GM19025 (cell line): ENCODE measurements at regions not wholly inside any gene's neighbourhood (a gene's known extent, or its start where the extent isn't known, plus 50 kb on each side); places are given as distances from the start of the nearest gene placed in this dataset.

ENCODE experiments used
- ATAC-seq: cut with Tn5 transposase; IDR thresholded peaks from one replicate; pipeline ENCODE4 v1.9.1; 2021; ENCODE audit warnings: mild to moderate bottlenecking, low read depth, moderate library complexity; ENCODE audit not compliant: unreplicated experiment

GRCh38 chr4:156193106-156193505 lies 239.4 kb upstream of the CTSO start:
- no peak for ATAC-seq

GRCh38 chr4:156192033-156192432 lies 238.4 kb upstream of the CTSO start:
- no peak for ATAC-seq

DNA sequence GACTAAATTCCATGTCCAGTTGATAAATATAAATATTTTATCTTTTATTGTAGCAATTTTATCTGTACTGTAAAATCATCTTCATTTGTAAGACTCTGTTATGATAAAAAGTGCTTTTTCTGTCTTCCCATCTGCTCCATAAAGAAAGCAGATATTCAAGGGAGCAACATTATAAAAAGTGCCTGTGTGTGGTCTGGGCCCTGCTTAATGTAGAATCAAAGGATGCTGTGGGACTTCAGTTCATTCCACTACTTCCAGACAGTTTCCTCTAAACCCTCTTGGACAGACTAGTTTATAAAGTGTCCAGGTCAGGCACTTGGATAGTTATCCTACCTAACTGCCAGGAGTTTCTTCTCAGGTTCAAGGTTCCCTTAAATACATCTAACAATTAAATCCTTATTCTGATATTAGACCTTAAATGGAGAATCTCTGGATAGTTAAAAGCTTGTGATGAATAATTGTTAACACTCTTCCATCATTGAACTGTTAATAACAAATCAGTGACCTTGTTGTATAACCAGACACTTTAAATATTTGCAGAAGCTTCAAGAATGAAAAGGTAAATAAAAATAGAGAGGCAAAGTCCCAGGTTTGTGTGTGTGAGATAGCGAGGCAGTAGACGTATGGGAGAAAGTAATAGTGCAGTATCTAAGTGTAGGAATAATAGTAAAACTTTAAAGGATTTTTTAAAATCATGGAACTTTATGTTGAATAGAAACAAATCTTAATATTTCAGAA lies 237.5 kb upstream of the CTSO start:
- ATAC-seq: no peak

DNA sequence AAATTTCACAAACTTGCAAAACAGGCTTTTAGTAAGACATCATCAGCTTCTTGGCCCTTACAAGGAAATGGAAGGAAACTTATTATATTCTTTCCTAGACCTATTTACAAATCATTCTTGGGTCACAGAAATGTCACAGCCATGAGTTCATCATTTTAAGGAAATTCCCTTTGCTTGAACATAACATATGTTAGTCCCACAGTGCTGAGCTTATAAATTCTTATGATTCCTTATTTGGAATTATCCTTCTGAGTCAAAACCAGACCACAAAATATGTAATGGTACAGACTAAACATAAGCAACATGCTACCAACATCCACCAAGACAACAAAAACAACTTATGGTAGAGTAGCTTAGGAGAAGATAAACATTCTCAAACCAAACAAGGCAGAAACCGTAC lies 236.9 kb upstream of the CTSO start:
- ATAC-seq: no peak

GRCh38 chr4:156188596-156188995 lies 234.9 kb upstream of the CTSO start:
- no peak for ATAC-seq

DNA sequence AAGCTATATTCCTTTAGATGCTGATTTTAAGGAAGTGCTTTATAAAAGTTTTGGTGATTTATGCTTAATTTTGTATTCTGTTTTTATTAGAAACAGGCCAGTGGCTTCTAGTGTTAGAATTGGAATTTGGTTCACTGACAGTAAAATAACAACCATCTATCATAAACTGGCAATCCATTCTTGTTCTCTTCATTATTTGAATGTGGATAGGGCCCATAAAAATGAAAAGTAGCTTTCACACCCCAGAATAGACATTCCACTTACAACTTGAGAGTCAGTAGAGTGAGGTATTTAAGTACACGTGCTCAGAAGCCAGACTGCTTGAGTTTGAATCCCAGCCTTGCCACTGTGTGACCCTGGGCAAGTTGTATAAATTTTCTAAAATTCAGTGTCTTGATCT lies 232.4 kb upstream of the CTSO start:
- no peak for ATAC-seq

DNA sequence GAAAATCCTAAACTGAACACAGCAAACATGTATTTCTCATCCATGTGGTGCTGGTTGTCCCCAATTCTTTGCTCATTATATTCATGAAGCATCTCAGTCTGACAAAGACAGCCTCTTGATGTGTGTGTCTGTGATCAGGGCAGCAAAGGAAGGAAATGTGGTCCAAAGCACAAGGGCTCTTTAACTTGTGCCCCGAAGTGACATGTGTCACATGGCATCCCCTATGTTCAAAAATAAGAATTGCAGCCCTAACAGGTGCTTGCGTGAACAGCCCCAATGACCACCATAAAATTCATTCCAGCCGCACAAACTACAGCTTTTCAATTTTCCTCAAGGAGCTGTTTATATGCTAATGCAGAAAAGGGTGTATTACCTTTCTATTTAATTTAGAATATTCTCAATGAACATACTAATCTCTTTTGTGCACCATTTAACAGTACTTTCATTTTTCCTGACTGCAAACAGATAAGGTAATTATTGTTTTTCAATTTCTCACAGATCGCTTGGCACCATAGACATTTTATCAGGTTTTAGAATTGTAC lies 231.9 kb upstream of the CTSO start:
- no peak for ATAC-seq

DNA sequence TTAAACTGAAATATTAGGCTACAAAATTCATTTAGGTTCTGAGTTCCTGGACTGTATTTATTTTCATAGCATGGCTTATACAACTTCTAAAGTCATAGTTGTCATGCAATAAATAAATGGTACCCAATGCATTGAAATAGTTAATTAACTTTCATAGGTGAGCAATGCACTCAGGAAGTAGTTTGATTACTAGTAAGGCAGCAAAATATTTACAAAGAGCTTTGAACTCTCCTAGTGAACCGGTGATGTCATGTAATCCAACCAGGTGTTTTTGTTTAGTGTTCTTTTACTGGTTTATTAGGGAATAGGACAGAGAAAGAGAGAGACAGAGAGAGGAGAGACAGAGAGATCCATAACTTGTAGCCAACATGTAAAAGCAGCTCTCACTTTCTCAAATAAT lies 228.6 kb upstream of the CTSO start:
- ATAC-seq: no peak

GRCh38 chr4:156177941-156178340 lies 224.3 kb upstream of the CTSO start:
- no peak for ATAC-seq

GRCh38 chr4:156176896-156177295 lies 223.2 kb upstream of the CTSO start:
- ATAC-seq: no peak

DNA sequence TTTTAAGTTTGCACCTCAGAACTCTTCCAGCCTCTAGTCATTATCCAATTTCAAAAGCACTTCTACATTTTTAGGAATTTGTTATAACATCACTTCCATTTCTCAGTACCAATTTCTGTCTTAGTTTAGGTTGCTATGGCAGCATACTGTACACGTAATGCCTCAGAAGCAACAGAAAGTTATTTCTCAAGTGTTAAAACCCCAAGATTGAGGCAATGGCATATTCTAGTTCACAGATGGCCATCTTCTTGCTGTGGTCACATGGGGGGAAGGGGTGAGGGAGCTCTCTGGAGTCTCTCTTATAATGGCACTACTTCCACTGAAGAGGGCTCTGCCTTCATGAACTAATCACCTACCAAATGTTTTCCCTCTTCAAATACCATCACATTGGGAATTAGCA lies 220.3 kb upstream of the CTSO start:
- no peak for ATAC-seq

DNA sequence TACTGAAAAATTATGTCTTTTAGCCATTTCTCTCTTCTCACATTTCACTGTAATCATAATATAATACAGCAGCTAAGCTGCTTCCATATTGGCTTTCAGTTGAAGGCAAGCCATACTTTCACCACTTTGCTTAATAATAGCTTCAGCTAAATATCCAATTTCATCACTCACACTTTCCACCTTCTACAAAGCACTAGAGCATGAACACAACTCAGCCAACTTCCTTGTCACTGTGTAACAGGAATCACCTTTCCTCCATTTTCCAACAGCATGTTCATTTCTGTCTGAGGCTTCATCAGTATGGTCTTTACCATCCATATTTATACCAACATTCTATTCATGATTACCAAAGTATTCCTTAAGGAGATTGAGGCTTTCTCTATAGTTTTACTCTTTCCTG lies 219.8 kb upstream of the CTSO start:
- ATAC-seq: no peak

GRCh38 chr4:156169861-156170260 lies 216.2 kb upstream of the CTSO start:
- no peak for ATAC-seq

DNA sequence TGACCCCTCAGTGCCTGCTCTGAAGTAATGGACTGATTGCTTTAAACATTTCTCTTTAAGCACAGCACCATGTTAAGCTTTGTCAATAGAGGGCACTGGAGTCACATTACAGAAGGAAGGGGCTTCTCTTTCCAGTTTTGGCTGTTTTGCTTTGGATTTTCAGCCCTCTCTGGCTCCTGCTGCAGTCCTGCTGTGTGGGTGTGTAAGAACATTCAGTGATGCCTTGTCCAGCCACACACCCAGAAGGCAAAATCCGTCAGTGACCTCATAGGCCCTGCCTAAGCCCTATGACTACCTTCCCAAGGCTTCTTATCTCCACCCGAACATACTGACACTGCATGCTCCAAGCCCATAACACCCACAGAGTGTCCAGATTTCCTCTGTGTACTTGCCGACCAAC lies 215.3 kb upstream of the CTSO start:
- ATAC-seq: no peak

DNA sequence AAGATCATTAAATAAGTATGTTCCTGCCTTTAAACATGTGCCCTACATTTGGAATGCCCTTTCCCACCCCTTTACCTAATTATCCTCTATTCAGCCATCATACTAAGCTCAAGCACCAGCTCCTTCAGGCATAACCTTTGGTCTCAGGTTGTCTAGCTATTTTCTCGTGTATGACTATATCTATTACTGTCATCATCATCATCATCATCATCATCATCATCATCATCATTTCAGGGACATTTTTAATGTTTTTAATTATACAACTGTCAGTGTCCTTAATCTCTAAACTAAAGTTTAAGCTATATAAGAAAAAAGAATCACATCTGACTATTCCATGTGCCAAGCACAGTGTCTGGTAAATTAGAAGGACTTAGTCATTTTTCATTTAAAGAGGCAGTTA lies 214.6 kb upstream of the CTSO start:
- no peak for ATAC-seq

DNA sequence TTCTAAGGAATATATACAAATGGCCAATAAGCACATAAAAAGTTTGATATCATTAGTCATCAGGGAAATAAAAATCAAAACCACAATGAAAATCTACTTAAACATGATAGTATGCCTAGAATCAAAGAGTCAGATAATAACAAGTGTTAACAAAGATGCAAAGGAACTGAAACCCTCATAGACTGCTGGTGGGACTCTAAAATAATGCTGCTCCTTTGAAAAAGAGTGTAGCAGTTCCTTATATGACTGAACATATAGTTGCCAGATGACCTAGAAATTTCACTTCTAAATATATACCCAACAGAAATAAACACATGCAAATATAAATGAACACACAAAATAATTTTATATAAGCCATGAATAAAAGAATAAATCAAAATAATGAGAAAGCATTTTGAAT lies 205.1 kb upstream of the CTSO start:
- no peak for ATAC-seq

GRCh38 chr4:156154978-156155377 lies 201.3 kb upstream of the CTSO start:
- ATAC-seq: no peak

DNA sequence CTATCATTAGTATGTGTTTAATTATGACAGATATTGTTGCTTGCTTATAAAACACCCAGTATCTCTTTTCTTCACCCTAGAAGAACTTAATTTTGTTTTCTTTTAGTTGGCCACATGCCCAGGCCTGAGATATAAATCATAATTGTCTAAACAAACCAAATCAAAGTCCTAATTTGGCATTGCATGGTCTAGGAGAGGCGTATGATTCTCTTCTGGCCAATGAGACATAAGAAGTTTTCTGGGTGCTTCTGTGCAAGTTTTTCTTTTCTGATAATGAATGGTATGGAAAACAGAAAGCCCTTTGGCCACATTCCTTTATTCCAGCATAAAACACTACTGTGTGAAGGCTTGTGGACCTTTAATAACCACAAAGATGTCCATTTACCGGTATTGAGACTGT lies 192.9 kb upstream of the CTSO start:
- no peak for ATAC-seq

GRCh38 chr4:156144961-156145360 lies 191.3 kb upstream of the CTSO start:
- ATAC-seq: no peak

DNA sequence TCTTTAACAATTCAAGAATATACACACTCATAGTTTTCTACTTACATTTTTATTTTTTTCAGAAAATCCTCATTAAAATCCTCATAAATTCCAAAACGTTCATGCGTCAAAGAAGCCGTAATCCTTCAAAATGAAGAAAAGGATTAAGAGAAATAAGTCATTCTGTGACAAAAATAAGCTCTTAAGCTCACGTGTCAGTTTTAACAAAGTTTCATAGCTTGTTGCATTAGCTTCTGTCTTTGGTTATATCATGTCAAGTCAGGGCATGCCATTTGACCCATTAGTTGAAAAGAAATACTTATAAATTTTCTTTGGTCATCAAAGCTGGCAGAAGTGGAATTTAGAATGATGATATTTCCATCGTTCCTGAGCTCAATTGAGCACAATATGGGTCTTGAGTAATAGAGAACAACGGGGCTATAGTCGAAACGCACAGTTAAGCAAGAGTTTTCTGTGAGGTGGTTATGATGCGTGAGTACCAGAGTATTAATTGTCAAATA lies 185.2 kb upstream of the CTSO start:
- no peak for ATAC-seq

- no peak for ATAC-seq
These were observed 184.2 kb upstream of the CTSO start for GRCh38 chr4:156137679-156138473.

GRCh38 chr4:156132196-156132595 lies 178.5 kb upstream of the CTSO start:
- no peak for ATAC-seq
